ENCODE measurements at regions not wholly inside any gene's neighbourhood (a gene's known extent, or its start where the extent isn't known, plus 50 kb on each side); places are given as distances from the start of the nearest gene placed in this dataset.

DNA sequence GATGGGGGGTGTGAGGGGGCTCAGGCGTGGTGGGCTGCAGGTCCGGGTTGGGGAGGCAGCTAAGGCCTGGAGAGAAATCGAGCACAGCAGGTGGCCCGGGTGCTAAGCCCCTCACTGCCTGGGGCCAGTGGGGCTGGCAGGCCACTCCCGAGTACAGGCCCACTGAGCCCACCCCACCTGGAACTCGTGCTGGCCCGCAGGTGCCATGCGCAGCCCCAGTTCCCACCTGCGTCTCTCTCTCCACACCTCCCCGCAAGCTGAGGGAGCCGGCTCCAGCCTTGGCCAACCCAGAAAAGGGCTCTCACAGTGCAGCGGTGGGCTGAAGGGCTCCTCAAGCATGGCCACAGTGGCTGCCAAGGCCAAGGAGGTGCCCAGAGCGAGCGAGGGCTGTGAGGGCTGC lies 1047.1 kb upstream of the ADGRL4 start:
- no peak for DNase-seq (ENCODE audit: low spot score)

DNA sequence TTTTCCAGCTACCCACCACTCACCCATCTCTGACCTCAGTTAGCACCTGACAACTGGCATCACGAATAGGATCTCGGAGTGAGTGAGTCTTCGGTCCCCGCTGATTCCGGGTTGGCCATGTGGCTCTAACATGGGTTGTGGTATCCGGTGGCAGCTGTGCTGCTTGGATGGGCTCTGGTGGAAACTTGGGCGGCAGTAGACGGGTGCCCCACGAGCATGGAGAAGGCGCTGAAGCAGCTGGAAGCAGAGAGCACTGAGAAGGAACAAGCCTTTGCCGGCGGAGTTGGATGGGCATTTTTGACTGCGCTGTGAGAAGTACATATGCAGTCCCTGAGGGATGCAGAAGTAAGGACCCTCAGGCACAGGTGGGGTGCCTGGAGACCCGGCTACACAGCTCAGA lies 1044.0 kb upstream of the ADGRL4 start:
- DNase-seq (ENCODE audit: low spot score), result no peak

DNA sequence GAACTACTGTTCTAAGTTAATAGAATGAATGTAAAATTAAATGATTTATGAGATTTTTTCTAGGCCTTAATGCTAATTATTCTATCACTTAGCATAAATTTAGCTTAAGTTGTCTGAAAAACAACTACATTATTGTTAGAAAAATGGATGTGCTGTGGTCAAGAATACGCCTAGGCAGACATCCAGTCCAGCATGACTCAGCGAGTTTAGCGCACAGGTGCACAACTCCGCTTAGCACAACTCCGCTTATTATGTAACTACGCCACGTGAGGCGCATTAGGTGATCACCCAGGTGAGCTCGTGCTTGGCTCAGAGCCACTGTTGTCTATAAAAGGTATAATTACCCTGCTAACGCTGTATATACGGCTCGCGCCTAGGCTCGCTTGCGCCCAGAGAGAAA lies 1043.6 kb upstream of the ADGRL4 start:
- no peak for DNase-seq (ENCODE audit: low spot score)

DNA sequence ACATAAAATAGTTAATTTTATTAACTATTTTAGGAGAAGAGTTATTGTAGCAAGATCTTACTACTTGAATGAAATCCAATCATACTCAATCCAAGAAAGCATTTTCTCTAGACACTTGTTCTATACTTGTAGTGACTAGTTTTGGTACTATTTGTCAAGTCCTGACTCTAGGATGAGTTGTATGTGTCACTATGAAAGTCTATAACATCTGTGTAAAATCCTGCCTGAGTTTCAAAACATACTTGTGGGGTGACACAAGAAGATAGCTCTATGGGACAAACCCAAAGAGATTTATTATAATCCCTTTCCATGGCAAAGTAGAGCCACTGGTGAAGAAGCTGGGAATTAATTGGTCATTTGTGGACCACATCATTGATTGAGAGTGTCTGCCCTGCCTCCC lies 1042.2 kb upstream of the ADGRL4 start:
- no peak for DNase-seq (ENCODE audit: low spot score)

DNA sequence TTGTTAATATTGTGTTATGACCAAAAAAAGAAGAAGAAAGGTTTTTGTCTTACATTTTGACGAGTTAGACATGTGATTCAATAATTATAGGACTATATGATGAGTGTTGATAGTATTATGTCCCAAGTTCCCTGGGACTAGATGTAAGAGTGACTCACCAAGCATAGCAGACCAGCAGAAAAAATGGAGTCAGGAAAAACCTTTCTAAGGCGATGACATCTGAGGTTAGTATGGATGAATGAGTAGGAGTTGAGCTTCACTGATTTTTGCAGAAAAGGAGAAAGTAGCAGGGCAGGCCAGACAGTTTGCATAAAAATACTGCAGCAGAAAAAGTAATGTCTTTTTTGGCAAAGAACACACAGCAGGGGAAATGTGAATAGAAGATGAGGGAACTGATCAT lies 1041.3 kb upstream of the ADGRL4 start:
- DNase-seq (ENCODE audit: low spot score), result no peak

DNA sequence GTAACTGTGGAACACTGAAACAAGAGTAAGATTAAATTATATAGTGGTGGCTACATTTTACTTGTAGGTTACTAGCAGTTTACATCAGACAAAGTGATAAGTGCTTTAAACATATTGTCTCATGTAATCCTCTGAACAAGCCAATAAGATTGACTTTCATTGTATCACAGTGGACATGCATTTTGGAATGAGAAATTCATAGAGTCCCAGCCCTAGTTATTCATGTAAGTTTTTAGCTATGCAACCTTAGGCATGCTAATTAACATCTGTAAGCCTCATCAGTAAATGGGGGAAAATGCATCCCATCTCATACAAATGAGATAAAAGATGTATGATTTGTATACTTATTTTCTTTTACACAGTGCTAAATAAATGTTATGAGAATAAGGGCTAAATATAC lies 1038.1 kb upstream of the ADGRL4 start:
- DNase-seq (ENCODE audit: low spot score), result no peak

DNA sequence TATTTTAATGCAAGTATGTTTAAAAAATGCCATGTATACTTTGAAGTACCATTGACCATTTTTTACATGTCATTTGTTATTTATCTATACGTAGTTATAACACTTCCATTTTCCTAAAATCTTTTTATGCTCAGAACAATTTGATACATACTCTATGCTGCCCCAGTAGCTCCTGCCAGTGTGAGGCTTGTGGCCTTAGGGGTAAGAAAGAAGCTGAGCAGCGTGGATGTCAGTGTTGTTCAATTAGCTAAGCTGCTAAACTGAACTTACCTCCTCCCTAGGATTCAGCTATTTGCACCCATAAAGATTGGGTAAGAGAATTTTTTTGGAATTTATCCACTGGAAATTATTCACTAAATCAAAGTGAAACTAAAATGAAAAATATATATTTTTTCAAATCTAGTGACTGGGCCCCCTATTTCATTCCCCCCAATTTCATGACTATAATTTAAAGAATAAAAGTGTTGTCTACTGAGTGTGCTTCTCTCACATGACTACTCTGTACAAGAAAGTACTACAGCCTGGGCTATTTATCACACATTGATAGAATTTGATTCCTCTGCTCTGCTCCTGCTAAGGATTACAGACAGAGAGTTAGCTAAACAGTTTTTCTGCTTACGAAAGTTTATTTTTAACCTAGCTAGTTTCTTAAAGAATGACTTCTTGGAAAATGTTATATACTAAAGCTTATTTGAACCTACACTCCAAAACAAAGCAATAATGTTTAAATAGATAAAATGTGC lies 1030.3 kb upstream of the ADGRL4 start:
- DNase-seq (ENCODE audit: low spot score), result no peak

DNA sequence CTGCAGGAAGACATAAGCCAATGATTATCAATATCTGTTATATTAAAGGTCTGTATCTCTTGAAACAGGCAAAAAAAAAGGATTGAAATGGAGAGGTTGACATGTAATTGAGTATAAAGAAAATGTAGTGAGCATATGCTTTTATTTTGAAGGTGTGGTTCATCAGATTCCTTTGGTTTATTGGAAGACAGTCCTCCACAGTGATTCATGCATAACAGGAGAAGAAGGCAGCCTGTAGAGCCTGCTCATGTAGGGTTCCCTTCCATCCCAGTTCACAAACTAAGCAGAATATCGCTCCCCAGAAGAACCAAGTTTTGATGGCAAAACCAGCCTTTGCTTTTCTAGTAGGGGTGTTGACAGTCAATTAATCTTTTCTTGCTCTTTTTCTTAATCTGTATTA lies 1016.8 kb upstream of the ADGRL4 start:
- DNase-seq (ENCODE audit: low spot score), result no peak

DNA sequence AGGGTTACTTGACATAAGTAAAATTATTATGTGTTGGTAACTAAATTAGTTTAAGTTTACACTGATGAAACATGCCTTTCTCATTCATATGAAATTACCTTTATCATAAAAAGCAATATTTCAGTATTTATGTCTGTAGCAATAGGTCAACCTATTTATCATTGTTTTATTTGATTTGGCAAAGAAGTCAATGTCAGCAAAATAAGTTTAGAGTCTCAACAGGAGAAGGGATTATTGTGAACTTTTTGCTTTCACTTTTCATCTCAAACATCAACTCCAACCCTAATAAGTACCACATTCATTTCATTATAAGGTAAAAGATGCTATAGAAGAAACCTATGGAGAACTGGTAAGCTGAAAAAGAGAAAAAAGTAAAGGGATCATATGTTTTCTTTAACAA lies 1015.4 kb upstream of the ADGRL4 start:
- DNase-seq (ENCODE audit: low spot score), result no peak

DNA sequence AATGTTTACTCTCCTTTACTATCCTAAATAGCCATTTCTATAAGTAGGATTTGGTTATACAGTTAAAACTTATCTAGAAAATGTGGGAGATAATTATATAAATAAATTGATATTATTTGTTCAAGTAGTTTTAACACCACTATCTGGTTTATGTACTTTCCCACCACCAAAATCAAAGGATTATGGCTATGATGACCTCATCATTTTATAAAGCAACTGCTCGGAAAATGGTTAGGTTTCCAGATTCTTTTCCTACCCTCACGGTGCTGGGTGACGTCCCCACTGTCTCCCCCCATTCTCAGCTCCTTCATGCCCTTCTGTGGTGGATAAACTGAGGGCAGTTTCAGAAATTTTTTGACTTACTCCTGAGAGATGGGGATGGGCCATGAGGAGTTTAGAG lies 1011.8 kb upstream of the ADGRL4 start:
- no peak for DNase-seq (ENCODE audit: low spot score)

DNA sequence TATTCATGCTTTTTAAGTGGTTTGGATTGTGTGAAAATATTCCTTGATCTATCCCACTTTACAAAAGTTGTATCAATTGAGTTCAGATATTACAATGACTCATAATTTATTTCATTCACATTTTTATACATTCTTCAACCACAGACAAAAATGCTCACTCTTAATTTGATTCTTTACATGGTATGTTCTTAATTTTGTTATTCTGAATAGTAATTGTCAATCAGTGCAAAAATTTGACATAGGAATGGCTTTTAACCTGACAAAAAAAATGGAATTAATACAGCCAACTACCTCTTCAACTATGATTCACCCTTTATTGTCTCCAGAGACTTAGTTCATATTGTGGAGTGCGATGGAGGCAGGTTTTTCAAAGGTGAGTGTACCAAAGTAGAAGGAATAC lies 1002.4 kb upstream of the ADGRL4 start:
- no peak for DNase-seq (ENCODE audit: low spot score)

DNA sequence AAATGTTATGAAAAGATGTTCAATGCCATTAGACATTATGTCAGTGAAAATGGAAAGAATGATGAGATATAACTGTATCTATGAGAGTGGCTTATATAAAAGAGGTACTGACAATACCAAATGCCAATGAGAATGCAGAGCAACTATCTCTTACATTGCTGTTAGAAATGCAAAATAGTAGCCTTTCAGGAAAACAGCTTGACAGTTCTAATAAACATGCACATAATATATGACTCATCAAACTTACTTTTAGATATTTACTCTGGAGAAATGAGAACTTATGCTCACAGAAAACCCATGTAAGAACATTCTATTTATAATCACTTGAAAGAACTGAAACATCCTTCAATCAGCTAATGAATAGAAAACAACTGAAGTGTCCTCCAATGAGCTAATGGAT lies 996.7 kb upstream of the ADGRL4 start:
- no peak for DNase-seq (ENCODE audit: low spot score)

DNA sequence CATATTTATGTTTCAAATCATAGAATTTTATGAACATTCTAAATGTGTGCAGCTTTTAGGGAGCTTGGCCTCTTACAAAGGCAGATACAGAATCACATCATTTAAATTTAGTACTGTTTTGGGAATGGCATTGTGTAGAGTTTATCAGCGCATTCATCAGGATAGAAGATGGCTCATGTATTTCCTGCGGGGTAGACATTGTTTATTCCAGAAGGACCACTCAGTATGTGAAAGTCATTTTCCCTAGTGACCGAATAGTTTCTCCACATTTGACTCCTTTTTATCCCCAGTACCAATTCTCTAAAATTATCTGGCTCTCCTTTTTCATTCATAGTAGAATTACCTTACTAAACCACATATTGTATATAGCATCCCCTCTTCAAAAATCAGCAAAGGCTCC lies 981.9 kb upstream of the ADGRL4 start:
- DNase-seq (ENCODE audit: low spot score), result no peak

DNA sequence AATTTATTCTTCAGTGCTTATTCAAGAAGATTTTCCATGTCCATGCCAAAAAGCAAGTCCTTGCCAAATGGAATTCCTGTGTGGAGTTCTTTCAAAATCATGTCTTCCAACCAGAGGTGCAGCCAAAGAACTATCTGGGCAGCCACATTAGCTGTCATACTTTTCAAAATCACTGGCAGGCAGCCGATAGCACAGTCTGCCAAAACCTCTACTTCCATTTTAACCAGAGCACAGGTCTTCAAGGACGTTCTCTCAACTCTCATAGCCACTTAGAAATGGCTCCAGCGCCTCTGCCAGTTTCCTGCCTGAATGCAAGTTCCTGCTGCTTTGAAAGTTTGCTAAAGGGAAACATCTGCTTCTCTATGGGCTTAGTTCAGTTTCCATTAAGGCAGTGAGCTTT lies 975.7 kb upstream of the ADGRL4 start:
- DNase-seq (ENCODE audit: low spot score), result peak; percentile 51

DNA sequence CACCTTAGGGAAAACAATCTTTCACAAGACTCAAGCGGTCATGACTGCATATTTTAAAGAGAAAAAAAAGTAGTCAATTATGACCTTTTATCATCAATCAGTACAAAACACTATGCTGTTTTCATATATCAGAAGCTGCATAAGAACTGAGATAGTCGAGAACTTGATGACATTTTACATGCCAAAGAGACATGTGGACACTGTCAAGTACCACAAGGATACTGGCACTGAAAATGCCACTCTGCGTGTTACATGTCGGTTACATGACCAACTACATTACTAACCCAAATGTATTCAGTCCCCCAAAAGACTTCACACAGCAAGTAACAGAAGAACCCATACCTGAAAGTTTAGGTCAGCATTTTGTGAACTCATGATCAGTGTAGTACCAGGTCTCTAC lies 975.0 kb upstream of the ADGRL4 start:
- no peak for DNase-seq (ENCODE audit: low spot score)

DNA sequence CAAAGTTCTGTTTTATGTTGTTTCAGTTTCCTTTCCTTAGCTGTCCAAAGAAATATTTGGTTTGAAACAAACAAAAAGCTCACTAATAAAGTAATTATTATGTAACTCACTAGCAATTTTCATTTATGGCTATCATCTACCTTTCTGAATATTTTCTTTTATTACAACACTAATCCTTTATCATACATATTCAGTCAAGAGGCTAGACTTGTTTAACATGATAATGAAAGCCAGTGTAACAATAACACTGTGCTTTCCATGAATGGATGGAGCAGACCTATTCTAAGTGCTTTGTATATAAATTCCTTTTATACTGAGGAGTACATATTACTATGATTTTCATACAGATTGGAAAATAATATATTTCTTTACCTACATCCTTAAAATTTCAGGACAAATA lies 972.8 kb upstream of the ADGRL4 start:
- no peak for DNase-seq (ENCODE audit: low spot score)

DNA sequence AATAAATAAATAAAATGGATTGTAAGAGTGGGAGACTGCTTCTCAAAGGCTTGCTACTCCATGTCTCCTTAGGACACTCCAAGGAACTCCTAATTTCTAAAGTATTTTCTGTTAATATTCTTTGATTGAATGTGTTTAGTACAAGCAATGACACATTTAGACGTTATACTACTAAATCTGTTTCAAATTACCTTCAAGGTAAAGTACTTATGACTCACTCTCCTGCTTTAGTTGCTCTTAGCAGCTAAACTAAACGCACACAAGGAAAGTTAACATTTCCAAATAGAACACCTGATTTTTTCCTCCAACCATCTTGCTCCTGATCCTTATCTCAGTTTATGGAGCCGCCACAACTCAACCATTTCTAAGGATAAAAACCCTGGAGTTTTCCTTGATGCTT lies 969.8 kb upstream of the ADGRL4 start:
- DNase-seq (ENCODE audit: low spot score), result no peak

DNA sequence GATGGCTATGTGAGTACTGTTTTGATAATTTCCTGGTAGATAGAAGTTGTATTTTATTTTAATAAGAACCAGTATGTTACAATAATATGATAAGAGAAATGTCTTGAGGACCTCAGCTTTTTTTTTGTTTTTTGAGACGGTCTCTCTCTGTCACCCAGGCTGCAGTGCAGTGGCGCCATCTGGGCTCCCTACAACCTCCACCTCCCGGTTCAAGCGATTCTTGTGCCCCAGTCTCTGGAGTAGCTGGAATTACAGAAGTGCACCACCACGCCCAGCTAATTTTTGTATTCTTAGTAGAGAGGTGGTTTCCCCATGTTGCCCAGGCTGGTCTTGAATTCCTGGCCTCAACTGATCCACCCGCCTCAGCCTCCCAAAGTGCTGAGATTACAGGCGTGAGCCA lies 968.1 kb upstream of the ADGRL4 start:
- no peak for DNase-seq (ENCODE audit: low spot score)

DNA sequence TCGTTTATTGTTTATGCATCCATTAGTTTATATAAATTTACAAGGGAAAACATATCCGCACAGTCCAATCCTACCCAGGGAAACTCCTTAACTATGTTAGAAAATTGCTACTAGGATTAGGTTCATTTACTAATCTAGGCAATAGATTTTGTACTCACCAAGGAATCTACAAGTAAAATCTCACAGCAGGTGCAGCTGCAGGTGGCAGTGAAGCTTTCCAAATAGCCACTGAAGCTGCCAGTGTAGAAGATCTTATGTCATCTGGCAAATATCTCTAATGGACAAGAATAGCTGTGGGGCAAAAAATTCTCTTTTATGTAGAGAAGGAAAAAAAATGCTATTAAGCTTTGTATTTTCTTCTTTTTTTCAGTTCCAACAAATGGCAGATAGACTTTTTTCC lies 963.4 kb upstream of the ADGRL4 start:
- no peak for DNase-seq (ENCODE audit: low spot score)

DNA sequence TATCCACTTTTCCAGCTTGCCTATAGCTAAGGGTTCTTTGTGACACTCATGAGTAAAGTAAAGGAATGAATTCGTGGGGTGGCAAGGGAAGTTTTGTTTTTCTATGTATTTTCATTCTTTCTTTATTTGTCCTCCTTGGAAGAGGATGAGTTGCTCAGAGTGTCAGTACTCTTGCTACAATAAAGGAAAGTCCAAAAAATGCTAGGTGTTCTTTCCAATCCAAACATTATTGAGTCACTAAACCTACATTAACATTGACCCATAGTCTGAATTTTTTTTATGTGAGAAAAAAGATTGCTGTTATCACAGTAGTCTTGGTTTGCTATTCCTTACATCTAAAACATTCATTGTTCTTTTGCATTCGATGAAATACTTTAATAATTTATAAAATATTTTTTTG lies 959.9 kb upstream of the ADGRL4 start:
- no peak for DNase-seq (ENCODE audit: low spot score)

DNA sequence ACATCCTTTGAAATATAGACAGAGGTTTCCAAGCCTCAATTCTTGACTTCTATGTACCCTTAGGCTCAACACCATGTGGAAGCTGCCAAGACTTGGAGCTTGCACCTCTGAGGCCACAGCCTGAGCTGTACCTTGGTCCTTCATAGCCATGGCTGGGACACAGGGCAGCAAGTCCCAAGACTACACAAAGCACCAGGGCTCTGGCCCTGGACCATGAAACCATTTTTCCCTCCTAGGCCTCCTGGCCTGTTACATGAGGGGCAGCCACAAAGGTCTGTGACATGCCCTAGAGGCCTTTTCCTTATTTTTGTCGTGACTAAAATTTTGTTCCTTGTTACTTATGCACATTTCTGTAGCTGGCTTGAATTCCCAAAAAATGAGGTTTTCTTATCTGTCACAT lies 953.1 kb upstream of the ADGRL4 start:
- no peak for DNase-seq (ENCODE audit: low spot score)

DNA sequence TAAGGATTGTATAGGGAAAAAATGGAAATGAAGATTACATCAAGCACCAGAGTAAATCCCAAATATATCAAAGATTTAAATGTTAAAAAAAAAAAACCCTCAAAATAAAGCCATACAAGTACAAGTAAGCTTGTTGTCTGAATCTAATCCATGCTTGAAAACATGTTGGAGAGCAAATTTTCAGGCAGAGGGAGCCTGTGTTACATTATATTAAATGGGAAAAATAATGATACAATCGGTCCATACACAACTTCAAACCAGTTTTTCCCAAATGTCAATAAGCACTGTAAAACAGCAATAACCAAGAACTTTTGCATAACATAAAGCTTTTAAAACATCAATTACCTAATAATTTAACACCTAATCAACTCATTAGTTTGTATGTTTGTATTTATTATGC lies 949.4 kb upstream of the ADGRL4 start:
- DNase-seq (ENCODE audit: low spot score), result no peak

DNA sequence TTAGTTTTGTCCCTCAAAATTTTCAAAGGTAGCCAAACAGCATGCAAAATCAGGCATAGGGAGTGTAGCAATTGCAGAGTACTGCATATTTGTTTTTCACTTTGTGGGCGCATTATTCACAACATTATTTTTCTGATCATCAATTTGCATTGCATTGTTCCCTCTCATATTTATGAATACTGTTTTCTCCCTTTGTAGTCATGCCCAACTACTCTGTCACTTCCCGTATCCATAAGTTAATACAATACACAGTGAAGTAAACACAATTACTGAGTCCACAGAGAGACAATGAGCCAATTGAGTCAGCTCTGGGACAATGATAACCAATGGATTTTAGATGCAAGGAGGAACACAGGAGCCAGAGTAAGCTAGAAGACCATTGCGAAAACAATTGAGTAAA lies 944.0 kb upstream of the ADGRL4 start:
- DNase-seq (ENCODE audit: low spot score), result no peak

DNA sequence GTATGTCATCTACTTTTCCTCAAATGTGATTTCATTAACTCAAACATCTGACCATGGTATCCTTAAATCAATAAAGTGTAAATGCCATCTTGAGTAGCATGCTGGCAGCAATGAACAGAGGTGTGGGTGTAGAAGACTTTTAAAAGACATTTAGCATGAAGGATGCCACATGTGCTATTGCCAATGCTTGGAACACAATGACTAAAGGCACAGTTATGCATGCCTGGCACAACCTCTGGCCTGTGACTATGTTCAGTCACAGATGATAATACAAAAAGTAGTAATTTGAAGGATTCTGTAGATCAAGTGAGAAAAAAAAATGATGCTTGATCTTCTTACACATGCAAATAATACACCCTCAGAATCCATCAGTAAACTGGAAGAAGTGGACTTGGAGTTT lies 938.9 kb upstream of the ADGRL4 start:
- no peak for DNase-seq (ENCODE audit: low spot score)

DNA sequence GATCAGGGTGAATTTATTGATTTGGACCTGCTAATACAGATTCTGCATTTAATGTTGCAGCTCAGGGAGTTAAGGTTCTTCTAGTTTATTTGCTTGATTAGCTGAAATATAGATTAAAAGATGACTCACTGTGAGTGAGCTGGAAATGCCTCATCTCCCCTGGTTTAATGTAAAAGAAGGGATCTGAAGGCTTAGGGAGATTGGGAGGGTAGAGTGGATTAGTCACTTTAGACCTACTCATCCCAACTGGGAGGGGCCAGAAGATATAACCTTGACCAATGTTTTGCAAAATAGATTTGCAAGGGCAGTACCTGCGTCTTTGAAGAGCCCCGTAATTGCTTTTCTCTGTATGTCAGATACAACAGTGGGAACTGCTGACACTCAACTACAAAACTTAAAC lies 922.8 kb upstream of the ADGRL4 start:
- DNase-seq (ENCODE audit: low spot score), result no peak

All from Ammon's horn (tissue), 1 donor.